GM21526 (cell line): ENCODE measurements at regions not wholly inside any gene's neighbourhood (a gene's known extent, or its start where the extent isn't known, plus 50 kb on each side); places are given as distances from the start of the nearest gene placed in this dataset.
"Not testable (repeated sequence)": the region's sequence is repeated elsewhere in the genome, so short reads cannot be mapped to it uniquely, and the experiment has no call there.

Source experiments
- ATAC-seq: cut with Tn5 transposase; IDR thresholded peaks from one replicate; pipeline ENCODE4 v1.9.1; 2021; ENCODE audit warnings: moderate library complexity; ENCODE audit not compliant: unreplicated experiment, low FRiP score

DNA sequence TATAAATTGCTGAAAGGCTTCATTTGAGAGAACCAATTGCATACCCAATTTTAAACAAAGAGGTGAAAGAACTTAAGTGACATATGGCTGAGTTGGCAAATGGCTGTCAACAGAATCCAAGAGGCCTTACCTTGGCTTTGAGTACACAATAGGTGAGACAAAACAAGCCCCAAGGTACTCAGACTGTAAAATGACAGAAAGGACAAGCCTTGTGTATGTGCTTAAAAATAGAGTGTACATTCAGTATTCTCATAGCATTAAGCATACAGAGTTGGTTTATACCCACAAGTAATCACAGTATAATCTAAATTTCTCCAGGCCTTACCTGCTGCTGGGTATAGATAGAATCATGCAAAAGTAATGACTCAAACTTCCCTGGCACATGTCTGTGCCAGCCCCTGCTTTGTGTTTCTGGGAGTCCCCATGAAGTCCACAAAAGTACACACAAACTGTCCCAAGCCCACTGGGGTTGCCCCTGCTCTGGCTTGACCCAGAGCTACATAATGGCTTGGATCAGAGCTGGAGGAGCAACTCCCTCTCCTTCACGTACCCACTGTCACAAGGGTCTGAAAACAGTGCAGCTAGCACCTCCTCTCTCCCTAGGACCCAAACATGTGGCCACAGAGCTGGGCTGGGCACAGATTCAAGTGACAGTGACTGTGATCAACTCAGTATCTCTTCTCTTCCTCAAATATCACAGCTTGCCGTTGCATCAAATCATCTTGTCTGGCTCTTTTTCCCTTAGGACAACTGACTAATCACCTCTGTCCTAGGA, 250.8 kb downstream of the ENC1 start:
- ATAC-seq: no peak

DNA sequence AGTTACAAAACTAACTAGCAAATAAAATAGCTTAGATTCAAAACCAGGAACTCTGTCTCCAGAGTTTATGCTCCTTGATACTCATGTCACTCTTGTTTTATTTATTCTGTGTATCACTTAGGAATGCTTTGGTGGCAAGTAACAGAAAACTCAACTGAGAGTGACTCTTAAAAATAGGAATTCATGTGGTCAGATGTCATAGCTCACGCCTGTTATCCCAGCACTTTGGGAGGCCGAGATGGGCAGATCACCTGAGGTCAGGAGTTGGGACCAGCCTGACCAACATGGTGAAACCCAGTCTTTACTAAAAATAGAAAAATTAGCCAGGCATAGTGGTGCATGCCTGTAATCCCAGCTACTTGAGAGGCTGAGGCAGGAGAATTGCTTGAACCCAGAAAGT, 252.1 kb downstream of the ENC1 start:
- ATAC-seq: not testable (repeated sequence)

- no peak for ATAC-seq
These were observed 253.8 kb downstream of the ENC1 start for GRCh38 chr5:74386571-74387334.

- ATAC-seq: no peak
These were observed 255.7 kb downstream of the ENC1 start for GRCh38 chr5:74384851-74385250.

- ATAC-seq: no peak
These were observed 257.4 kb downstream of the ENC1 start for GRCh38 chr5:74382987-74383593.

DNA sequence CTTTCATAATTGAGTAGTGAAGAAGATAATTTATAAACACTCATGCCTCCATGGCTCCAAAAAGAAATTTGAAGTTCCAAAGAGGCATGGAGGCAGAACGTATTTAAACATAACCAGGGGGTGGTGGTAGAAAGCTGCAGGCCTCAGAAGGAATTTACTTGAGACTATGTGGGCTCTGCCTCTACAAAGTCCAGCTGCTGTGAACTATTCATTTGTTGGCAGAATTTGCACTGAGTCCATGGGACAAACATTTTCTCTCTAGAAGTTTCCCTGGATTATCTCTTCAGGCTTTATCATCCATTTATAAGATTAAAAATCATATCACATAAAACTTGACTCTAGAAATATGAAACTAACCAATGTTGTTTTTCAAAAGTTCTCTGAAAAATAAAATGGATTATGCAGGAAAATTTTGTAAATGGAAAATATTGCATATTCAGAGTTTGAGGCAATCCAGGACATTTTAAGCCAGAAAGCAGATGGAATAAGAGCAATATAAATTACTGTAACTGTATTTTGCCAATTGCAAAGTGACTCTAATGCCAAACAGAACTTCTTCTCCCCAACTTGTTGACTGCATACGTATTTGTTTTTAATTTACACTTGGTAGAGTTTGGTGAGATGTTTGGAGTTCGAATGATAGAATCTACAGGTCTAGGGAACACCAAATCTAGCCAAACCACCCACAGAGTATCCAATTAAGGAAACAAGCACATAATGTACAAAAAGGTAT, 258.2 kb downstream of the ENC1 start:
- no peak for ATAC-seq

GRCh38 chr5:74380193-74380592, 260.3 kb downstream of the ENC1 start:
- no peak for ATAC-seq

DNA sequence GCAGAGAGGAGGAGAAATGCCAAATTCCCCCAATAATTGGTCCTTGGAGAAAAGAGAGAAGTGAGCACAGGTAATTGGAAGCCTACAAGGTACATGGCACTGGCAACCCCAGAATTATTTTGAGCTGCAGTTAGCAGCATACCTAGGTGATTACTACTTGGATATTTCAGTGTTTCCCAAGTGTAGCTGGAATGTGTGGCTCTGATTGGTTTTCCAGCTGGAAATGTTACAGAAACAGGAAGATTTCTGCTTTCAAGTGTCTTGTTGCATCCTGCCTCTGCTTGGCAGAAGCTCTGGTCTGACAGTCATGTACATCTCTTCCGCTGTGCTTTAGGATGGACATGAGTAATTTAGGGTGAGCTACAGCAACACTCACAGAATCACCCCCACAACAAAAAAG, 262.1 kb downstream of the ENC1 start:
- no peak for ATAC-seq

DNA sequence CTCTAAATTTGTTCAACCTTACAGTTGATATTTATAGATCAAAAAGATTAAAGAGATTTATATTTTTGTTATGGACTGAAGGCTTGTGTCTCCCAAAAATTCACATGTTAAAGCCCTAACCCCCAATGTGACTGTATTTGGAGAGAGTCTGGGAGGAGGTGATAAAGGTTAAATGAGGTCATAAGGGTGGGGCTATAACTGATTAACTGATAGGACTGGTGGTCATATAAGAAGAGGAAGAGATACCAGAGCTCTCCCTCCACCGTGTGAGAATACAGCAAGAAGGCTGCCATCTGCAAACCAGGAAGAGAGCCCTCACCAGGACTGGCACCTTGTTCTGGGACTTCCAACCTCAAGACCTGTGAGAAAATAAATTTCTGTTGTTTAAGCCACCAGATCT, 264.3 kb downstream of the ENC1 start:
- ATAC-seq: no peak

GRCh38 chr5:74375271-74375670, 265.3 kb downstream of the ENC1 start:
- no peak for ATAC-seq

GRCh38 chr5:74374656-74375055, 265.9 kb downstream of the ENC1 start:
- no peak for ATAC-seq

DNA sequence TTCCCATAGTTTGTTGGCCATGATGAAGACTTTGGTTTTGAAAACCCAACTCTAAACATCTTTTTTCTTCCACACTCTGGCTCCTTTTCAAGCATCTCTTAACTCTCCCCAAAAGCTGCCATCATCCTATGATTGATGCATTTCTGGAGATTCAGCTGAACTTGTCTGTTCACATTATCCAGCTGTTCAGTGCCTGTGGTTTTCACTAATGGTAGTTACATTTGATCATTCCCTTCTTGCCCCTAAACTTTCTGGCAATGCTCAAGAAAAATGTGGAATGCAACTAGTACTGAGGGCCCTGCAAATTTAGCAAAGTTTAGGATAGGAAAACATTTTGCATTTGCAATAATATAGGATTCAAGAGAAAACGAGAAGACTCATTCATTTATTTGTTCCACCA, 267.5 kb downstream of the ENC1 start:
- ATAC-seq: no peak

DNA sequence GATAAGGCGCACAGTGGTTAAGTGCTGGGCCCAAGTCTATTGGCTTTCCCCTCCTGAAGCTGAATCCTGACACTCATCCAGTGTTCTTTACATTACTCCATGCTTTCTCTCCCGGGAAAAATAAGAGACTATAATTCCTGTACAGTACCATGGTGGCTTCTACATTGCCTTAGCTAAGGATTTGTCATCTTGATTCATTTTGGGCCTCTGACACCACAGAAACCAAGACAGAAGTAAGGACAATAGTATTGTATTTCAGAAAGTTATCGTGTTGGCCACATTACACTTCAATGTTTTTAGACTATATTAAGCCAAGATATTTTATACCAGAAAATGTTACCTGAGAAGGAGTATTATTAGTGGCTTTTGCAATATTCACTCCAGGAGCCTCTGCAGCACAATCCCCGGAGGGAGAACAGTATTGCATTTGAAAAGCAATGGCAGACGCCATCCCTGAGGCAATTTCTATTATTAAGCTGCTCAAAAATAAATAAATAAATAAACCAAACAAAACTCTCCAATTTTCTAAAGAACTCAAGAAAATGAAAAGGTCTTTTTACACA, 267.9 kb downstream of the ENC1 start:
- no peak for ATAC-seq

DNA sequence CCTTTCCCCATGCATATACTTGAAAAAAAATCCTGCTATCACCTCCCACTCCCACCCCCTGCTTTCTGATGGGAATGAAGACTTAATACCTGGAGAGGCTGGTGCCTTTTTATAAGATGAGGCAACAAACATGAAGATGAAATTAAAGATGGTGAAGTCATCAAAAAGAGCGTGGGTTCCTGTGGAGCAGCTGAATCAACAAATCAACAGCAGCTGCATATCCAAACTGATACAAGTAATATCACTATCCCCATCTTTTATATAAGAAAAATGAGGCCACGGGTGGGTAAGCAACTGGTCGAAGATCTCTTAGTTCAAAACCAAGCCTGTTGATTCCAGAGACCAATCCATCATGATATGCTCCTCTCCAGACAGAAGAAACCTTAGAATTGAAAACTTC, 268.5 kb downstream of the ENC1 start:
- no peak for ATAC-seq

DNA sequence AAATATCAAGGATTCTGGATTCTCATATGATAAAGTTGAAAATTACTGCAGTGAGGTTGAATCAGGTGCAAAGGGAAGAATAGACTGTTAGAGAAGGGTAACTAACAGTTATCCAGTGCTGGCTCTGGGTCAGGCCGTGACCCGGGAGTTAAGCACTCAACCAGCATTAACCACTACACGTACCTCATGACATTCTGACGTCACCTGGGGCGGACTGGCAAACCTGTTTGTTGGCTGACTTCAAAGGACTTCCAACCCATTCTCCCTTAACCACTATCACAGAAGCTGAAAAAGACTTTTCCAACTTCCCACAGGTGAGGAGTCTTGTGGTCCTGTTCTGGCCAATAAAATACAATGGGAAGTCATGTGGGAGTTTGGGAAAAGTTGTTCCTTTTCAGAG, 268.9 kb downstream of the ENC1 start:
- no peak for ATAC-seq

GRCh38 chr5:74370168-74370567, 270.4 kb downstream of the ENC1 start:
- no peak for ATAC-seq

DNA sequence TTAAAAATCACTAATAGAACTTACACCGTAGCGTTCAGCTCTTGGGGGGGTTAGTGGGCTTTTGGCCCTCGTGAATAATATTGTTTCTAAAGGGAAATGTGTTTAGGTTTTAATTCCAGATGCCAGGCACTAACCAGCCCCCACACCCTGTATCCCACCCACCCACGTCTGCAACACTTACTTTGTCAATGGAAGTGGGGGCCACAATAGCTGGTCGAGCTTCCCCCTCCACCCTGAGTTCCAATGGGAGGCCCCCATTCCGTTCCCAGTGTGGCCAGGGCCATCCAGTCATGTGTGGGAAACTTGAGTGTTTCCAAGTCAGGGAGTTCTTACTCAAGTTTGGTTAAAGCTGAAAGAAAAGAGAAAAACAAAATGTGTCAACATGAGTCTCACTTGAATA, 271.4 kb downstream of the ENC1 start:
- no peak for ATAC-seq

DNA sequence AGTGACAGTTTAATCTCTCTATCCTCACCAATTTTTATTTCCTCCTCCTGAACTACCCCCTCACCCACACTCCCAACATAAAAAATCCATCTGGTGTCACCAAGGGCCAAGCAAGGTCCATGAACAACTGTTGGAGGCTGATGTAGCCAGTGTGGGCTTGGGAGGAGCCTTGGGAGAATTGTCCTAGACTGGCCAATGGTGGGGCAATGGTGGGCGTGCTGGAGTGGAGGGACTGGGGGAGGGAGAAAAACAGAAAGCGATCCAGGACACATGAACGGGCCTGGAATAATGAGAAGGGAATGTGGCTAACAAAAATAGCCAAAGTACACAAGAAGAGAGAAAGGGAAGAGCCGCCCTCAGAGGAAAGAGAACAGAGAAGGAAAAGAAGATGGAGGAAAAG, 272.6 kb downstream of the ENC1 start:
- no peak for ATAC-seq

DNA sequence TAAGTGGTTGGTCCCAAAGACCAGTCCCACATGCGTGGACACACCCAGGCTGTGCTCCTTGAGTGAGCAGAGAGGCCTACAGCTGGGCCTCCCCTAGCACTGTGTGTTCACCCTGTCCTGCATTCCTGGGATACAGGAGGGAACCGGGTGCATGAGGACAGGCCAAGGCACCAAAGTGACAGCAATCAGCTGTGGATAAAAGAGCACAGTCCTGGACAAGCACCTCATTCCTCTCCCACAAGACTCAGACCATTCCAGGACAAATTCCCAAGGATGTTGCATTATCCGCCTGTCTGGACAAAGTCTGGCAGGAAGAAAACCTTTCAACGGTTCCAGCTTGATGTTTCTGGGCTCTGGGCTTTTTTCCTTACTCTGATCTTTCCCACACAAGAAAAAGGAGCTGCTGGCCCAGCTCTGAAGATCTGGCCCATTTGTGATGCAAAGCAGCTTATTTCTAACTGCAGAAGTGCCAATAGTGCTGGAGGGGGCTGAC, 273.2 kb downstream of the ENC1 start:
- no peak for ATAC-seq

GRCh38 chr5:74365723-74366122, 274.8 kb downstream of the ENC1 start:
- ATAC-seq: no peak

DNA sequence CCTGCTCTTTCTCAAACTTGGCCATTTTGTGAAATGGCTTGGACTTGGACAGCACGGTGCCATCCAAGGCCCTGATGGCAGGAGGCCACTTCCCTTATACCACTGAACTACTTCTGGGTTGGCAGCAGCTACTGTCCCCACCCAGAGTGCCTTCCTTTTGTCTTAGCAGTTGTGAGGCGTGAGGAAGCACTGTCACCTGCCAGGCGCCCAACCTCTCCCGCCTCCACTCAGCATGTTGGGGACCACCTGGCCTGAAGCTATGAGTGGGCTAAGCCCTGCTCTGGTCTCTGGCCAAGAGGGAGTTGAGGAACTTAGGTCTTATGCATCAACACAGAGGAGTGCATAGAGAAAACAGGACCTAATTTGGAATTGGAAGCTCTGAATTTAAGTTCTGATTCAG, 276.0 kb downstream of the ENC1 start:
- ATAC-seq: no peak
